ENCODE measurements at regions not wholly inside any gene's neighbourhood (a gene's known extent, or its start where the extent isn't known, plus 50 kb on each side); places are given as distances from the start of the nearest gene placed in this dataset.
A peak's percentile ranks its signal among the peaks of the same experiment; 100 is the strongest.

DNA sequence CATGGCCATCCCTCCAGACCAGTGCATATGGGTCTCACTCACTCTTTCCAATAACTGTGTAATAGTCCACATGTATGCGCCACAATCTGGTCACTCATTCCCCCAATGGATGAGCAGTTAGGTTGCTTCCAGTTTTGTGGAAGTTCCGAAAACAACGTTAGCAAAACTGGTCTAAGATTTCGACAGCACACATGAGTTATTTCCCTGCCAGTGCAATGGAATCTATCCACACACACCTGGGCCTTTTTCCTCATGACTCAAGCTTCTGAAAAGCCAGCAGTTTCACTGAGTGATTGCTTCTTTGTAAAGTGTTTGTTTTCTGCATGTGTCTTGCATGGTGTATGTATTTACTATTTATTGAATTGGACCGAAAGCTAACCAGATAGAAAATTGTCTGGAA, 58.8 kb upstream of the FHIP2A start:
- intact Hi-C loops (cut with micrococcal nuclease; ENCODE audit: unreplicated experiment) = no loop called here
- Histone ChIP-seq H3K9me3 (ENCODE audit: control insufficient read depth, insufficient read depth, low read depth, low read length) (no peaks in the 10 kb centered on the region), H3K4me3 (ENCODE audit: low read depth in 2 of 2, low read length in 2 of 2) (no peak overlapping the region), H3K4me1 (ENCODE audit: control insufficient read depth, insufficient read depth, low read length) (peaks cover 82% of the 10 kb centered on the region), H3K27ac (ENCODE audit: low read length) (peak overlapping the region; percentile 99), H3K27me3 (ENCODE audit: control insufficient read depth, insufficient read depth, low read length) (no peaks in the 10 kb centered on the region), H3K36me3 (ENCODE audit: control insufficient read depth, insufficient read depth, low read length) (no peaks in the 10 kb centered on the region)
- ChIA-PET CTCF (no interaction called here), POLR2A (no interaction called here)
- DNase-seq (ENCODE audit: low read depth, low spot score) (no peak), ATAC-seq (no peak)
- in situ Hi-C loops (cut with HindIII; ENCODE audit: low pct_unique_long_range_greater_than_20kb, low sequenced_read_pairs) = no loop called here
- no TSS peak for BruUV-seq (replicated peaks)
- no peak for TF ChIP-seq POLR2AphosphoS5 (IDR thresholded peaks at IDR 0.05; ENCODE audit: low read depth, low read length)
- no peak for TF ChIP-seq TCF7L2 (IDR thresholded peaks at IDR 0.05; ENCODE audit: low read depth, low read length)
- TF ChIP-seq SIN3A (IDR thresholded peaks at IDR 0.05; ENCODE audit: borderline replicate concordance, insufficient read depth, low read depth, low read length) = no peak
- no peak for TF ChIP-seq CTCF (IDR thresholded peaks at IDR 0.05)

- BruUV-seq (replicated peaks) = no TSS peak
- Histone ChIP-seq H3K9me3 (ENCODE audit: control insufficient read depth, insufficient read depth, low read depth, low read length) (no peaks in the 10 kb centered on the region), H3K27me3 (ENCODE audit: control insufficient read depth, insufficient read depth, low read length) (no peaks in the 10 kb centered on the region), H3K27ac (ENCODE audit: low read length) (peak overlapping the region; percentile 99), H3K4me3 (ENCODE audit: low read depth in 2 of 2, low read length in 2 of 2) (no peak overlapping the region), H3K4me1 (ENCODE audit: control insufficient read depth, insufficient read depth, low read length) (peaks cover 71% of the 10 kb centered on the region), H3K36me3 (ENCODE audit: control insufficient read depth, insufficient read depth, low read length) (no peaks in the 10 kb centered on the region)
- in situ Hi-C loops (cut with HindIII; ENCODE audit: low pct_unique_long_range_greater_than_20kb, low sequenced_read_pairs) = no loop called here
- intact Hi-C loops (cut with micrococcal nuclease; ENCODE audit: unreplicated experiment) = loop anchor here (5.0 kb wide), 1 partner anchor 57 kb away; no protein-coding TSS in a partner anchor
- DNase-seq (ENCODE audit: low read depth, low spot score) = no peak
- ChIA-PET CTCF (no interaction called here), POLR2A (interaction anchor here (0.7 kb wide), 1 partner anchor 50 kb away, joined by 3 read pairs; no protein-coding TSS in a partner anchor)
- no peak for TF ChIP-seq CTCF (IDR thresholded peaks at IDR 0.05)
- TF ChIP-seq, protein P1, sequence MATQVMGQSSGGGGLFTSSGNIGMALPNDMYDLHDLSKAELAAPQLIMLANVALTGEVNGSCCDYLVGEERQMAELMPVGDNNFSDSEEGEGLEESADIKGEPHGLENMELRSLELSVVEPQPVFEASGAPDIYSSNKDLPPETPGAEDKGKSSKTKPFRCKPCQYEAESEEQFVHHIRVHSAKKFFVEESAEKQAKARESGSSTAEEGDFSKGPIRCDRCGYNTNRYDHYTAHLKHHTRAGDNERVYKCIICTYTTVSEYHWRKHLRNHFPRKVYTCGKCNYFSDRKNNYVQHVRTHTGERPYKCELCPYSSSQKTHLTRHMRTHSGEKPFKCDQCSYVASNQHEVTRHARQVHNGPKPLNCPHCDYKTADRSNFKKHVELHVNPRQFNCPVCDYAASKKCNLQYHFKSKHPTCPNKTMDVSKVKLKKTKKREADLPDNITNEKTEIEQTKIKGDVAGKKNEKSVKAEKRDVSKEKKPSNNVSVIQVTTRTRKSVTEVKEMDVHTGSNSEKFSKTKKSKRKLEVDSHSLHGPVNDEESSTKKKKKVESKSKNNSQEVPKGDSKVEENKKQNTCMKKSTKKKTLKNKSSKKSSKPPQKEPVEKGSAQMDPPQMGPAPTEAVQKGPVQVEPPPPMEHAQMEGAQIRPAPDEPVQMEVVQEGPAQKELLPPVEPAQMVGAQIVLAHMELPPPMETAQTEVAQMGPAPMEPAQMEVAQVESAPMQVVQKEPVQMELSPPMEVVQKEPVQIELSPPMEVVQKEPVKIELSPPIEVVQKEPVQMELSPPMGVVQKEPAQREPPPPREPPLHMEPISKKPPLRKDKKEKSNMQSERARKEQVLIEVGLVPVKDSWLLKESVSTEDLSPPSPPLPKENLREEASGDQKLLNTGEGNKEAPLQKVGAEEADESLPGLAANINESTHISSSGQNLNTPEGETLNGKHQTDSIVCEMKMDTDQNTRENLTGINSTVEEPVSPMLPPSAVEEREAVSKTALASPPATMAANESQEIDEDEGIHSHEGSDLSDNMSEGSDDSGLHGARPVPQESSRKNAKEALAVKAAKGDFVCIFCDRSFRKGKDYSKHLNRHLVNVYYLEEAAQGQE (IDR thresholded peaks at IDR 0.05; ENCODE audit: insufficient read depth in 1 of 2, low read depth in 2 of 2, low read length in 1 of 2) = no peak
- TF ChIP-seq SIN3A (IDR thresholded peaks at IDR 0.05; ENCODE audit: borderline replicate concordance, insufficient read depth, low read depth, low read length) = no peak
- TF ChIP-seq TCF7L2 (IDR thresholded peaks at IDR 0.05; ENCODE audit: low read depth, low read length) = no peak
- TF ChIP-seq POLR2AphosphoS5 (IDR thresholded peaks at IDR 0.05; ENCODE audit: low read depth, low read length) = no peak
- no peak for ATAC-seq
Measured at GRCh38 chr10:114764656-114765055, 56.9 kb upstream of the FHIP2A start.
